Right lobe of liver (tissue), 6 donors: ENCODE measurements at regions not wholly inside any gene's neighbourhood (a gene's known extent, or its start where the extent isn't known, plus 50 kb on each side); places are given as distances from the start of the nearest gene placed in this dataset.

ENCODE experiments used
- ATAC-seq, 4 donors: fragments of 200-7000 bp; cut with Tn5 transposase; one replicate each; pipeline ENCODE4 v1.9.1; 2020; ENCODE audit warnings: mild to moderate bottlenecking in 4 of 4, moderate library complexity in 4 of 4
- DNase-seq, 3 donors: peaks; one replicate each; pipeline ENCODE4 v3.0.0-alpha.2; 2020
- H3K27ac ChIP-seq, 3 donors: fragments of 200-600 bp; one replicate each; pipeline ENCODE4 v1.8.0; 2022
- H3K27me3 ChIP-seq, 2 donors: fragments of 200-600 bp; one replicate each; pipeline ENCODE4 v1.8.0; 2022
- H3K36me3 ChIP-seq, 4 donors: fragments of 200-600 bp; sonication (generic) in 1 of 4; one replicate each; pipeline versions ENCODE4 v1.5.1 to v1.8.0; 2017 to 2022; ENCODE audit warnings: control low read depth in 1 of 4
- H3K4me1 ChIP-seq, 4 donors: fragments of 200-600 bp; sonication (generic) in 1 of 4; one replicate each; pipeline versions ENCODE4 v1.5.1 to v1.8.0; 2017 to 2022; ENCODE audit warnings: control low read depth in 1 of 4
- H3K4me3 ChIP-seq, 3 donors: fragments of 200-600 bp; one replicate each; pipeline ENCODE4 v1.8.0; 2022
- H3K9me3 ChIP-seq, 4 donors: fragments of 200-600 bp; sonication (generic) in 1 of 4; one replicate each; pipeline versions ENCODE4 v1.5.1 to v1.8.0; 2017 to 2022; ENCODE audit warnings: control low read depth in 1 of 4
- CTCF ChIP-seq, 4 donors: fragments of 200-600 bp in 3 of 4; fragments of 450-650 bp in 1 of 4; IDR thresholded peaks; one replicate each; pipeline versions ENCODE4 v1.5.1 to v1.8.0; 2016 to 2022; ENCODE audit warnings: antibody characterized with exemption in 4 of 4, mild to moderate bottlenecking in 2 of 4
- POLR2A ChIP-seq: fragments of 450-650 bp; IDR thresholded peaks from one replicate; pipeline ENCODE4 v1.6.1; 2017; ENCODE audit warnings: antibody characterized with exemption, mild to moderate bottlenecking
- WGBS: methylation state at CpG from one replicate; pipeline ENCODE4 v1.1.6; 2018; ENCODE audit warnings: low coverage, low lambda C conversion rate; ENCODE audit not compliant: insufficient coverage; ENCODE audit errors: missing lambda C conversion rate; 5-methylcytosine and 5-hydroxymethylcytosine counted together
- intact Hi-C, 2 donors: fragments of 100-400 bp; cut with DNase I; formaldehyde crosslinking; loops; one replicate each; pipeline versions ENCODE4 v1.11.2 to v1.14.1; 2022
- donor health status: DM: no; HTN: yes; CAD: no.
- donor health status: DM: no; HTN: no; CAD: no.
- donor health status: DM: no; HTN: no; CAD: no.
- donor health status: DM: no; HTN: yes; CAD: no.
- donor health status: DM: no; HTN: yes; CAD: no.

- WGBS, result 76% methylated on average over 2 of the region's 2 CpGs
- no peaks in the 10 kb centered on the region for H3K27me3 ChIP-seq
- ATAC-seq (no peak), DNase-seq (no peak)
- intact Hi-C loops, result no loop called here
- H3K36me3 ChIP-seq, result no peaks in the 10 kb centered on the region
- H3K9me3 ChIP-seq, result no peaks in the 10 kb centered on the region
- H3K27ac ChIP-seq, result no peak overlapping the region
- H3K4me3 ChIP-seq, result no peak overlapping the region
- TF ChIP-seq POLR2A, result no peak
- no peak for TF ChIP-seq CTCF (IDR thresholded peaks at IDR 0.05)
- H3K4me1 ChIP-seq, result no peaks in the 10 kb centered on the region
Measured at GRCh38 chr13:33453936-33454335, 168.4 kb upstream of the STARD13 start.

- no peak overlapping the region for H3K27ac ChIP-seq
- TF ChIP-seq CTCF (IDR thresholded peaks at IDR 0.05) (no peak), POLR2A (no peak)
- H3K36me3 ChIP-seq, result no peaks in the 10 kb centered on the region
- intact Hi-C loops, result no loop called here
- WGBS, result 69% methylated on average over 5 of the region's 5 CpGs
- H3K4me1 ChIP-seq, result no peaks in the 10 kb centered on the region
- no peak for DNase-seq
- no peaks in the 10 kb centered on the region for H3K9me3 ChIP-seq
- no peaks in the 10 kb centered on the region for H3K27me3 ChIP-seq
- ATAC-seq, result no peak
- H3K4me3 ChIP-seq, result no peak overlapping the region
Measured at GRCh38 chr13:33454844-33455705, 169.5 kb upstream of the STARD13 start.

- H3K36me3 ChIP-seq, result no peaks in the 10 kb centered on the region
- H3K4me1 ChIP-seq, result no peaks in the 10 kb centered on the region
- no peak overlapping the region for H3K27ac ChIP-seq
- H3K9me3 ChIP-seq, result no peaks in the 10 kb centered on the region
- intact Hi-C loops, result no loop called here
- TF ChIP-seq POLR2A (no peak), CTCF (IDR thresholded peaks at IDR 0.05) (no peak)
- H3K27me3 ChIP-seq, result no peaks in the 10 kb centered on the region
- 92% methylated on average over 1 of the region's 1 CpG for WGBS
- ATAC-seq (no peak), DNase-seq (no peak)
- no peak overlapping the region for H3K4me3 ChIP-seq
Measured at GRCh38 chr13:33459702-33460101, 174.1 kb upstream of the STARD13 start.

GRCh38 chr13:33462109-33462508, 176.6 kb upstream of the STARD13 start:
- Histone ChIP-seq H3K9me3 (no peaks in the 10 kb centered on the region), H3K27me3 (no peaks in the 10 kb centered on the region), H3K4me1 (no peaks in the 10 kb centered on the region), H3K4me3 (no peak overlapping the region), H3K27ac (no peak overlapping the region), H3K36me3 (no peaks in the 10 kb centered on the region)
- 74% methylated on average over 4 of the region's 4 CpGs for WGBS
- ATAC-seq (no peak), DNase-seq (no peak)
- intact Hi-C loops, result no loop called here
- no peak for TF ChIP-seq CTCF (IDR thresholded peaks at IDR 0.05)
- TF ChIP-seq POLR2A, result no peak
